Stimulated activated CD8-positive, alpha-beta memory T cell treated with anti-CD3 and anti-CD28 coated beads, Interleukin-7, amount 100 ng/mL, for 4 hours (primary cell): ENCODE measurements at regions not wholly inside any gene's neighbourhood (a gene's known extent, or its start where the extent isn't known, plus 50 kb on each side); places are given as distances from the start of the nearest gene placed in this dataset.
"Not testable (repeated sequence)": the region's sequence is repeated elsewhere in the genome, so short reads cannot be mapped to it uniquely, and the experiment has no call there.

Experiments
- DNase-seq, 2 donors: peaks; one replicate each; pipeline ENCODE4 v3.0.0-alpha.2; 2020; ENCODE audit warnings: low read depth in 2 of 2

DNA sequence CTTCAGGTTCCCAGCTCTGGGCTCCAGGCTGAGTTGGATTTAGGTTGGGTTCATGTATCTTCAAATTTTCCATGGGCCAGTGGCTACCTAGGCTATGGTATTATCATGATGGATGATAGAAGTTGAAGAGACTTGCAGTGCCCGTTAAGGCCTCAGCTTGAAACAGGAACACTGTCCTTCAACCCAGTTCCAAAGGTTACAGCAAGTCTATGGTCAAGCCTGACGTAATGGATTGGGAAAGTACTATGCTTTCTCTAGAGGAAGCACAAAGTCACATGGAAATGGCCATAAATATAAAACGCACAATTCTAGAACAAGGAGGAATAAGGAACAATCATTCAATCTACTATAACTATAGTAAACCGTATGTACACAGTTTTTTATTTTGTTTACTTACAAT is 593.2 kb downstream of the ZEB2 start:
- DNase-seq, result no peak

DNA sequence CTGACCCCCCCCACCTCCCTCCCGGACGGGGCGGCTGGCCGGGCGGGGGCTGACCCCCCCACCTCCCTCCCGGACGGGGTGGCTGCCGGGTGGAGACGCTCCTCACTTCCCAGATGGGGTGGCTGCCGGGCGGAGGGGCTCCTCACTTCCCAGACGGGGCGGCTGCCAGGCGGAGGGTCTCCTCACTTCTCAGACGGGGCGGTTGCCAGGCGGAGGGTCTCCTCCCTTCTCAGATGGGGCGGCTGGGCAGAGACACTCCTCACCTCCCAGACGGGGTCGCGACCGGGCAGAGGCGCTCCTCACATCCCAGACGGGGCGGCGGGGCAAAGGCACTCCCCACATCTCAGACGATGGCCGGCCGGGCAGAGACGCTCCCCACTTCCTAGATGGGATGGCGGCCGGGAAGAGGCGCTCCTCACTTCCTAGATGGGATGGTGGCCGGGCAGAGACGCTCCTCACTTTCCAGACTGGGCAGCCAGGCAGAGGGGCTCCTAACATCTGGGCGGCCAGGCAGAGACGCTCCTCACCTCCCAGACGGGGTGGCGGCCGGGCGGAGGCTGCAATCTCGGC is 597.6 kb downstream of the ZEB2 start:
- not testable (repeated sequence) for DNase-seq

DNA sequence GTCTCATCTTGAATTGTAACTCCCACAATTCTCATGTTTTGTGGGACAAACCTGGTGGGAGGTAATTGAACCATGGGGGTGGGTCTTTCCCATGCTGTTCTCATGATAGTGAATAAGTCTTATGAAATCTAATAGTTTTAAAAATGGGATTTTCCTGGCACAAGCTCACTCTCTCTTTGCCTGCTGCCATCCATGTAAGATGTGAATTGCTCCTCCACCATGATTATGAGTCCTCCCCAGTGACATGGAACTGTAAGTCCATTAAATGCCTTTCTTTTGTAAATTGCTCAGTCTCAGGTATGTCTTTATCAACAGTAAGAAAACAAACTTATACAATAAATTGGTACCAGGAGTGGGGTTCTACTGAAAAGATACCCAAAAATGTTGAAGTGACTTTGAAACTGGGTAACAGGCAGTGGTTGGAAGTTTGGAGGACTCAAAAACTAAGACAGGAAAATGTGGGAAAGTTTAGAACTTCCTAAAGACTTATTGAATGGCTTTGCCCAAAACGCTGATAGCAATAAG is 601.4 kb downstream of the ZEB2 start:
- DNase-seq, result no peak

DNA sequence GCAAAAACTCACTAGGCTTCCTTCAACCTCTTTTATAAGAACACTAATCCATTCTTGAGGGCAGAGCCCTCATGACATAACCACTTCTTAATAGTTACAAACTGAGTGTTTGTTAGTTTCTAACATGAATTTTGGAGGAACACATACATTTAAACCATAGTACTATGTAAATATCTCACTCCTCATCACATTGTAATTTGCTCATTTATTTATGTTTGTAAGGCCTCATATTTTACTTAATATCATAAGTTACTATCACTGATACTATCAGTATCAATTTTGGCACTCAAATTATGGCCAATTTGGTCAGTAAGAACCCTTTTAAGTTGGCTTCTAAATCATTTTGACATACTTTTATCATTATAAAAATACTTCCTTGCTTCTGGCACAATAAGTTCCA is 603.1 kb downstream of the ZEB2 start:
- DNase-seq, result no peak

DNA sequence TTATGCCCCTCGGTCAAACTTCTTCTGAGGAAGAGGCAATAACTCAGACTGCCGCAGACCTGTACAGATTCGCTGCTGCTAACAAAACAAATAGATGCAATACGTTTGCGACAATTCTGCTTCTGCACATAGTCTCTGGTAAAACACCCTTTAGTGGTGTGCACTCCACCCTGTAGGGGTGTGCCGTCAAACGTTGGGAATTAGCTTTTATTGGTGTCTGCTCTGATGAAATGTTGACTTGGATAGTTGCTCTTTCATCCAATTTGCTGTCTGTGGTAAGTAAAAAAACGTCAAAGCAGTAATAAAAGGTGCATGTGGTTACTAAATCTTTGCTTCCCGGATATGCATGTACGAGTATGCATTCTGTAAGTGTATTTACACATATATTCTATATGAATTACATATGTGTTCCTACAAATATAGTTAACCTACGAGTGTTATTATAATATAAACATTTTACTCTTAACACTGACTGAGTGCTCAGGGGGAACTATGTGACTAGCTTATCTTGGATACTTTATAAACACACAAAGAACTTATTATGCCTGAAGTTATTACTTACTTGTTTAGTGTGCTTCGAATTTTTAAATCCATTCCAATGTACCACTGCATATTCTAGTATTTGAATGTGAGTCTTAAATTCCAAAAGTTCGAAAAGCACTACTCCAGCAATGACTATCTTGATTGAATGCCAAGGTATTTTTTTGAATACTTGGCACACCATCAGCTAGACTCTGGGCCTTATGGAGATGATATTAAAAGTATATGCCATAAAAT is 610.2 kb downstream of the ZEB2 start:
- DNase-seq, result no peak

DNA sequence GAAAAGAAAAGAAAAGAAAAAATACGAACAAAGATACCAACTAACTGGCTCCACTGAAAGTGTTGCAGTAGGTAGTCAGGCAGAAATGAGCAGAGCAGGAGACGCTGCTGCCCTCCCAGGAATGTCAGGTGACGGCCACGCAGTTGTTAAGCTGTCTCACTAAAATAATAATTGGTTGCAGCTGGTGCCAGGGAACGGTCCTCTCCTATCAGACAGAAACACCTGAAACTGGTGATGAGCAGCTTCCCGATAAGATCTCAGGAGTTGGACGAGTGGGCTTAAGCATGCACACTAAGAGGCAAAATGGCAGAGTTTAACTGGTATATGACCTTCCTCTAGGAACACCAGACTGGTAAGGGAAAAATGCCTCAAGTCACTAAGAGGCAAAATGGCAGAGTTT is 611.1 kb downstream of the ZEB2 start:
- no peak for DNase-seq

DNA sequence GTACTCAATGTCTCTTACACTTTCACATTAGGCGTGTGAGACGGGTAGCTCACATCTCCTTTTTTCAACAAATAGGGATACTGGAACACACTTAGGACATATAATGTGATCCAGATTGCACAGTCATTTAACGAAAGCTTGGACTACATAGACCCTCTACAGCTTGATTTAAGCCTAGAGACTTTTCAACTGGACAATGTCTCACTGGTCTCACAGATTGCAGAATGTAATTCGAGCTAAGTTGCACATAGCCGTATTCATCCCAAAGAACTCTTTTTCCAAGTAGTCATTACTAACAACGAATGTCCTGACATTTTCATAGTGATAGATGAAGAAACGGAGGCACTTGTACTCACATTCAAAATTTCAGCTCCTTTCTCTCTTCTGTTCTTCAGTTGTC is 612.1 kb downstream of the ZEB2 start:
- DNase-seq, result no peak

DNA sequence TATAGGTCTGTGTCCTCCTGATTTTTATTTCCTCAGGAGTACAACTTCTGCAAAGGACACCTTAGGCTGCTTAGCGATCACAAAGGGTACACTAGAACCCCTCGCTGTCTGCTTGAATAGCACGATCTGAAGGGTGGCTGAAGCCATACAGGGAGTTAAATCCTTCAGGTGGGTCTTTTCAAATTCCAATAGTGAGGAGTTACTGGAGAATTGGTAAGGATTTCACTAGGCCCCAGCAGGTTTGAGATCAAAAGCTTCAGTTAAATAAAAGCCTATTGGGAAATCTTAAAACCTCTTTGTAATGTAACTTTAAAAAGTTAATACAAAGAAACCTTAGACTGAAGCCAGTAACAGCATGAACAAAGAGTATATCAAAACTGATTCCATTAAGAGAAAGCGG is 613.1 kb downstream of the ZEB2 start:
- no peak for DNase-seq

DNA sequence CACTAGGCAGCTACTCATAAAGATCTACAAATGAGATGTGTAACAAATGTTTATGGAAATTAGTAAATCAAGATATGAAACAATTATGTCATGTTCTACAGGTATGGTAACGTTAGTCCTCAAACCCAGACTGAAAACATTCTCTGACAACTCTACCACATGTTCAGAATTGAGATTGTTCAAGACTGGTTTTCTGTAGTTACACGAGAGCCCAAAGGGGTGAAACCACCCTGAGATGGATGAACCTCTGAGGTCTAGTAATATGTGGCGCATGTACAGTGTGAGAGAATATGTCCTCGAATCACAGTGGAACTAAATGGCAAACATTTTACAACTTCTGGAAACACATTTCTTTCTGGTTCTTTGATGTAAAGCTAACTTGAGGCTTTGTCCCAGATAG is 614.3 kb downstream of the ZEB2 start:
- DNase-seq, result no peak

DNA sequence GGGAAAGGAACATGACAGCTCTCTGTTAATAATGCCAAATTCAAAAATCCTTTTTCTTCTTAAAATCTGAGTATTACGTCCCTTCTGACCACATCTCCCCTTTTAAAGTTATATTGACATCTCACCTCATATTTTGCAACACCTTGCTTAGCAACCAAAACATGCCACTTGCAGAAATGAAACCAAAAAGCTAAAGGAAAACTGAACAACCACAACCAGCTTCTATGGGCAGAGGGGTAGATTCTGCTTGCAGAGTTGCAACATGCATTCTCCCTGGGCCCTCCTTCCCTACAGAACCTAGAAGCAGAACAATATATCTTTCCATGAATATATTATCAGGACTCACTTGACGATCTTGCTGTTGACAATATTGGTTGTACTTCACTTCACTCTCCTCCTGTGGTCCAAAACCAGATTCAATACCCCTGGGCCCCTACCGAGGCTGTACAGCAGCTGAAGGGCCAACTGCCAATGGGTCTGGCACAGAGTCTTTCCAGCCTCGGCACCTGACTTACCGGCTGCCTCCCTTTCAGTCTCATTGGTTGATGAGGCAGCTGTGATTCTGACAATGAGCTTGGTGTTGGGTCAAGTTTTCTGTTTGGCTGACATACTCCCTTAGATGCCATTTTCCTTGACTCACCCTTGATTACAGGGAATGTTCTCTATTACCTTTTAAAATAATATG is 616.6 kb downstream of the ZEB2 start:
- no peak for DNase-seq

DNA sequence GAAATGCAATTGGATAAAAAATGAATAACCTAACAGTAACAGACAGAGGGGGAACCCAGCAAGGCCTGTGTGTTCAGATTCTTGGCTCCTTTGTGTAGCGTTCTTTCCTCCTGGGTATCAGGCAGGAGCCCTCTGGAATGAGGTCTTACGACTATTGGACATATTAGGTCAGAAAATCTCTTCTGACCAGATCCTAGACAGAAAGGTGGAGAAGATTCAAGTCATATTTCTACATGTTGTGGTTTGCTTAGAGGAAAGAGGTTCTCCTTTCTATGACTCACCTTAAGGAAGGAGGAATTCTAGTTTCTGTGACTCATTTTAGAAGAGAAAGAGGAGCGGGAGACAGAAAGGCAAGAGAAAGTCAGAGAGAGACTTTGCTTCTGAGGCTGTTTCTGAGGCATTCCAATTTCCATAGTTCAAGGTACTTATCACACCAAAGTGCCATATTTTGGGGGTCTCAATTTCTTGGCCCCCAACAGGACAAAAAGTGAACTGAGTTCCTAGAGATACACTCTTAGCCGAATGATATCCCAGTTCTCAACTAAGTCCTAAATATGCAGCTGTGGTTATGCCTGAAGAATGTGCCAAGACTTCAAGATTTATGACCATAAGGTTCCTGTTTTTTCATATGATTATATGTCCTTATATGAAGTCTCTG is 618.6 kb downstream of the ZEB2 start:
- no peak for DNase-seq

DNA sequence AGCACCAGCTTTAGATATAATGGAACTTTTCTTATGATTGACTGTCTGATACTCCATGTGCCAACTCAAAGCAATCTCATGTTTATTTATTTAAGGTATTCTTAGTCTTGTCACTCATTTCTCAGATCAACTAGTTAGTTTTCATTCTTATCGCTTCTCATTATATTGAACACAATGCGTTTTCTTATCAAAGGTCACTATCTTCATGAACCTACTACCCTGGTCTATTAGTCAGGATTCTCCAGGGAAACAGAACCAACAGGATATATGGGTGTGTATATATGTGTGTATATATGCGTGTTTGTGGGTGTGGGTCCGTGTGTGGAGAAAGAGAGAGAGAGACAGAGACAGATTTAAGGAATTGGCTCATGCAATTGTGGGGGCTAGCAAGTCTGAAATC is 619.9 kb downstream of the ZEB2 start:
- DNase-seq, result no peak

DNA sequence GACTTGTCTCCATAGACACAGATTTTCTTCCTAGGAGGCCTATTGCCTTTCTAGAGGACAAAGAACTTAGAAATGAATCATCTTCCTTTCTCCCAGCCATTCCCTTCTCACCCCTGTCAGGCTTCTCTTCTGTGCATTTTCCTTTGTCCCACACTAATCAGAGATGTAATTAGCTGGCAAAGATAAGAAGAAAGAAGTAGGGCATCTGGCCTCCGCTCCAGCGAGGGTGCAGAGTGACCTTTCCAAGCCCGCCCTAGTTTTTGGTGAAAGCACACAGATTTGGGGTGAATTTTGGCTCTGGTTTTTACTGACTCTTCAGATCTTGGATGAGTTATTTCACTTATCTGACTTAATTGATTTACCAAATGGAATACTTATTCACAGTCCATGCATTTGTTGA is 626.5 kb downstream of the ZEB2 start:
- DNase-seq, result no peak

DNA sequence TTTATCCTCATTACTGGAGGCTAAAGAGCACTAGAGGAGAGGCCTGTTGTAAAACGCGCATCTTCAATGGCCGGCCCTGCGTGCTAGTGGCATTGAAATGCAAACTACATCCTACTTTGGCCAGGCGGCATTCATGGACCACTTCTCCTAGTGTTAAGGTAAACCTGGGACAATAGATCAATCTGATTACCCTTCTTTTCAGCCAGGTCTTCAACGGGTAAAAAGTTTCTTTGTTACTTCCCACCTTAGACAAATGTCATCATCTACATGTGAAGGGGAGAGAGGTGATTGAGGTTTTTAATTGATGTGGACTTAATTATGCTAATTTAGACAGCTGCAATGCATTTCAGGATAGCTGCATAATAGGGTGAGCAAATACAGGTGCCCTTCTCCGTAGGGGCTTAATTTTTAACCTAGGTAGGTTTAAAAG is 628.0 kb downstream of the ZEB2 start:
- no peak for DNase-seq

DNA sequence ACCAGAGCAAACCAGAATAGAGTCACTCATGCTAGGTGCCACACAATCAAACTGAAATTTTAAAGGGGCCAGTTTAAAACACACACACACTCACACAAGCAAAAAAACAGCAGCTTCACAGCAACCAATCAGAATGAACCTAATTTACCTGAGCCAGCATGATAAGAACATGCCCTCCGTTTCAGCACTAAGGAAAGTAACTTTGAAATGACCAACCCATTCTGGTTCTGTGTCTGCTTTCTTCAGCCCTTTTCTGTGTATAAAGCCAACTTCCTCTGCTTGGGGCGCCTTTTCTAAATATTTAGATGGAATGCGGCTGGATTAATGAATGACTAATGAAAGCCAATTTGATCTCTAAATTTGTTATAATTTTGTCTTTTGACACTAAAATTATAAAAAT is 629.1 kb downstream of the ZEB2 start:
- DNase-seq, result no peak

DNA sequence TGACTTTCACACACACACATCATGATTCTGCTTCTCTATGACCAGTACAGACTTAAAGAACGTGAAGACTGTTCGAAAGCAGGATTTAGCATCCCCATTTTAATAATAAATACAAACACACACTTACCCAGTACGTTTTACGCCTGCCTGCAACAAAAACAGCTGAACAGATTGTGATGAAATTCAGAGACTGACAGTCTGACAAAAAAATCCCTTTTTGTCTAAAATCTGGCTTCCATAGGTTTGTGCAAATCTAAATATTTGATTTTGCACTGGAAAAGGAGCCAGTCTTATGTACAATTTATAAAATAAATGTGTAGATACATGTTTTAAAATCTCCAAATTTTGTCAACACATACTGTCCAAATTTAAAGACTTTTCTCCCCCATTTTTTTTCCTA is 630.7 kb downstream of the ZEB2 start:
- DNase-seq, result no peak

DNA sequence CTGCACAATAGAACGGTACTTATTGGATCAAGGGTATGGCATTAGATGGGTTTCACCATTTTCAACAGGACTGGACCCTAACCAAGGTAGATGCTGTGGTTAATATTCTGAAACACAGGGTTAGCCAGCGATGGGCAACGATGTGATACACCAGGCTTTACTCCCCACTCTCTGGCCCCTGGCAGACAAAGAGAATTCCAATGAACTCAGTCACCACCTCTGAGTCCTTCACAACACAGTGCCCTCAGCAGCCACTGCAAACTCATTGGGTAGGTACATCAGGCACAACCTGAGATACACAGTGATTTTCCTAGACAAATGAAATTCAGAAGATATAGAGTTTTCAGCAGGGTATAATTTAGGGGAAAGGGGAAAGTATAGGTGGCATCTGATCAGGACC is 634.5 kb downstream of the ZEB2 start:
- no peak for DNase-seq

DNA sequence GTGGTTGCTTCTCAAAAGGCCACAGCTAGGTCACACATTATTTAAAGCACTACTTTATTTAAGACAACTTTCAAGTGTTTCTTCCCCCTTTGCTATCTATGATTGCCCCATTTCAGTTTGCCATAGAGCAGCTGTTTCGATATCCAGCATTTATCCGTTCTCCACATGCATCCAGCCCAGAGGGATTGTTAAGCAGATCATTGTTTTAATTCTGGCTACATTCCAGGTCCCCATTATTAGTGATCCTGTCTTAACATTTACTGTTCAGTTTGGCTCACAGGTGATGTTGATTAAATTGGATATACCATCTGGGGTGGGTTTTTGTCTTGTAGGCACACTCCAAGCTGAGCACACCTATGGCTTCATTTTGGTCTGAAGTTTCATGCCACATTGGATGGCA is 638.7 kb downstream of the ZEB2 start:
- DNase-seq, result no peak

DNA sequence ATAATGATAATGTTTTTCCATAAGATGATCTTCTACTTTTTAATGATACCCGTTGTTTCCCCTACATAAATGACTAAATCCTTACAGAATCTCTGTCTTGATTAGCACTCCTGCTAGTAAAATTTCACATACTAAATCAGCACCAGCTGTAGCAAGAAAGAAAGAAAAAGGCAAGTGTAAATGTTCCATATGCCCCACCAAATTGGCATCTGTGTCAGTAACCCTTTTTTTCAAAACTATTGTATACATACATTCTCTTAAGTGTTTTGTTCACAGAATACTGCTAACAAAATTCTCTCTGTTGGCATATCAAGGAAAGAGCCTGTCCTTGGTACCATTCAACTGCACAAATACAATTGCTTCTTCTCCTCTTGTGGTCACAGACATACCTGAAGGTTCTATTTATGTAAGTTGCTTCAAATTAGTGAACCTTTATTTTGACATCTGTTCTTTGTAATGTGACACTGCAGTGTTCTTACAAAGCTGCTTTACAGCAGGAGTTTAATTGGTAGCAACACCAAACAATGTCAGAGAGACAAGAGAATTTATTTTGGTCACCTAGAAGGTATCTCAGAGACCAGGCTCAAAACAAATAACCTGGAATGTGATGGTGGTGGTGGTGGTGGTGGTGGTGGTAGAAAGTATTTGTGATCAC is 641.9 kb downstream of the ZEB2 start:
- no peak for DNase-seq

DNA sequence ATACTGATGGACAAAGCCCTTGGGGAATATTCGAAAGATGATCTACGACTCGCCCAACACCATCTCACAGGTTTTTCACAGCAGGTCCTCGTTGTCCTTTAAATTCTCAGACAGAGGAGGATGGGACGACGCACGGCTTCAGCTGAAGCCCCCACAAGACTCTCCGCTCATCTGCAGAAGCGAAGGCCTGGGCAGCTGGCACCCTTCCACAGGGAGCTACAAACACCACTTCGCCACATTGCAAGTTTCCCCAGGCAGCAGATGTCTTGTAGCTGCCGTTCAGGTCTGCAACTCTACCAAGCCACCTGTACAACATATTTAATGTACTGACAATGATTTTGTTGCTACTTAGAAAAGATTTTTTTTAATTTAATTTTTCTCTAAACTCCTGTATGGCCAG is 642.9 kb downstream of the ZEB2 start:
- no peak for DNase-seq

DNA sequence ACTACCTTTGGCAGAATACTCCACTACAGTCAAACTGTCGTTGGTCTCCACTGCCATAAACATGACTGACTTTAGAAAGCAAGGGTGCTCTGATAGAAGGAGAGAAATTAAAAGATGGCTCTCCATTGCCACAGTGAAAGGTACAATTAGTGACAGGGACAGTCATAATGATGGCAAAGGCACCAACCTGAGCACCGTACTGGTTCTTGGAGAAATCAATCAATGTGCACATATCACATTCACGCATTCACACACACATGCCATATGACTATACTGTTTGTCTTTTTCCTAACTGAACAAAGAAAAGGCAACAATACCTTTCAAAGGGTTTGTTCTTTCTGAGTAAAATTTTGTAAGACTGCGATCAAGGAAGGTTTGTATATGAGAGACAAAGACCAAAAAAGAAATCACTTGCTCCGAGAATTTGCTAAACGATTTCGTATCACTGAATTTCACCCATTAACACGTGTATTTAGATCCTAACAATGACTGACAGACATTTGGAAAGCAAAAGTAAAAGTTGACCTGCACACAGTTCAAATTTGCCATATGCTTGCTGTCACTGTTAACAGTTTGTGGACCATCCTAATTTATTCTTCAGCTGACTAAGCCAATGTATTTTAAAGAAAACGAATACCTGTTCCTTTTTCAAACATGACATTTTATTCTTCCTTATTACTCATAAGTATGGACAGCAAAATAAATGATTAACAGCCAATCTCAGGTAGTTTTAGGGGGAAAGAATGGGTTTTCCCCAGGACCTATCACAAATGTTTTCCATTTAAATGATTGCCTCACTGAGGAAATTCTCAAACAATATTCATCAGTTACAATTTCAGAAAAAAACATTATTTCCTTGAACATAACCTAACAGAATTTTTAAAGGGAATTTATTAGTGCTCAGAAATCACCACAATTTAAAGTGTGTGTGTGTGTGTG is 644.4 kb downstream of the ZEB2 start:
- no peak for DNase-seq
